GM19468 (cell line): ENCODE measurements at regions not wholly inside any gene's neighbourhood (a gene's known extent, or its start where the extent isn't known, plus 50 kb on each side); places are given as distances from the start of the nearest gene placed in this dataset.
"Not testable (repeated sequence)": the region's sequence is repeated elsewhere in the genome, so short reads cannot be mapped to it uniquely, and the experiment has no call there.

Source experiments
- ATAC-seq: cut with Tn5 transposase; IDR thresholded peaks from one replicate; pipeline ENCODE4 v1.9.1; 2021; ENCODE audit warnings: mild to moderate bottlenecking, moderate library complexity, moderate number of reproducible peaks; ENCODE audit not compliant: unreplicated experiment; ENCODE audit errors: extremely low read depth

- ATAC-seq: no peak
Measured at GRCh38 chr6:56904068-56904467, 50.8 kb upstream of the BEND6 start.

- ATAC-seq: no peak
Measured at GRCh38 chr6:56902641-56903464, 52.1 kb upstream of the BEND6 start.

GRCh38 chr6:56900784-56901183 is 54.1 kb upstream of the BEND6 start:
- ATAC-seq: no peak

GRCh38 chr6:56899753-56900152 is 55.2 kb upstream of the BEND6 start:
- ATAC-seq: no peak

- no peak for ATAC-seq
Measured at GRCh38 chr6:56899311-56899710, 55.6 kb upstream of the BEND6 start.

GRCh38 chr6:56897789-56898529 is 56.9 kb upstream of the BEND6 start:
- ATAC-seq: no peak

GRCh38 chr6:56891754-56892153 is 63.2 kb upstream of the BEND6 start:
- ATAC-seq: no peak

- peak; percentile 86 for ATAC-seq
Measured at GRCh38 chr6:56890683-56891429, 64.1 kb upstream of the BEND6 start.

- no peak for ATAC-seq
Measured at GRCh38 chr6:56890066-56890465, 64.8 kb upstream of the BEND6 start.

- no peak for ATAC-seq
Measured at GRCh38 chr6:56889492-56889891, 65.4 kb upstream of the BEND6 start.

- no peak for ATAC-seq
Measured at GRCh38 chr6:56888687-56889086, 66.2 kb upstream of the BEND6 start.

GRCh38 chr6:56887086-56887485 is 67.8 kb upstream of the BEND6 start:
- no peak for ATAC-seq

GRCh38 chr6:56877922-56878321 is 77.0 kb upstream of the BEND6 start:
- no peak for ATAC-seq

GRCh38 chr6:56875961-56876360 is 78.9 kb upstream of the BEND6 start:
- ATAC-seq: no peak

GRCh38 chr6:56875523-56875922 is 79.4 kb upstream of the BEND6 start:
- no peak for ATAC-seq

GRCh38 chr6:56874328-56874727 is 80.6 kb upstream of the BEND6 start:
- ATAC-seq: no peak

- ATAC-seq: not testable (repeated sequence)
Measured at GRCh38 chr6:56870053-56870452, 84.9 kb upstream of the BEND6 start.

GRCh38 chr6:56869346-56869745 is 85.6 kb upstream of the BEND6 start:
- no peak for ATAC-seq

GRCh38 chr6:56868687-56869086 is 86.2 kb upstream of the BEND6 start:
- no peak for ATAC-seq

- no peak for ATAC-seq
Measured at GRCh38 chr6:56866917-56867522, 87.9 kb upstream of the BEND6 start.
